ENCODE measurements at regions not wholly inside any gene's neighbourhood (a gene's known extent, or its start where the extent isn't known, plus 50 kb on each side); places are given as distances from the start of the nearest gene placed in this dataset.

DNA sequence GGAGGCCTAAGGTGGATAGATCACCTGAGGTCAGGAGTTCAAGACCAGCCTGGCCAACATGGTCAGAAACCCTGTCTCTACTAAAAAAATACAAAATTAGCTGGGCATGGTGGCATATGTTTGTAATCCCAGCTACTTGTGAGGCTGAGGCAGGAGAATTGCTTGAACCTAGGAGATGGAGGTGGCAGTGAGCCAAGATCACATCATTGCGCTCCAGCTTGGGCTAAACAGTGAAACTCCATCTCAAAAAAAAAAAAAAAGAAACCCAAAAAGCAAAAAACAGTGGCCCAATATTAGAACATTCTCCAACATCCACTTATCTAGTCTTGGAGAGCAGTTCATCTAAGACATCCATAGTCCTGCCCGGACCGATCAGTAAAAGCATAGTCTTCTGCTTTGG lies 260.4 kb downstream of the MREG start:
- TF ChIP-seq, protein P1, sequence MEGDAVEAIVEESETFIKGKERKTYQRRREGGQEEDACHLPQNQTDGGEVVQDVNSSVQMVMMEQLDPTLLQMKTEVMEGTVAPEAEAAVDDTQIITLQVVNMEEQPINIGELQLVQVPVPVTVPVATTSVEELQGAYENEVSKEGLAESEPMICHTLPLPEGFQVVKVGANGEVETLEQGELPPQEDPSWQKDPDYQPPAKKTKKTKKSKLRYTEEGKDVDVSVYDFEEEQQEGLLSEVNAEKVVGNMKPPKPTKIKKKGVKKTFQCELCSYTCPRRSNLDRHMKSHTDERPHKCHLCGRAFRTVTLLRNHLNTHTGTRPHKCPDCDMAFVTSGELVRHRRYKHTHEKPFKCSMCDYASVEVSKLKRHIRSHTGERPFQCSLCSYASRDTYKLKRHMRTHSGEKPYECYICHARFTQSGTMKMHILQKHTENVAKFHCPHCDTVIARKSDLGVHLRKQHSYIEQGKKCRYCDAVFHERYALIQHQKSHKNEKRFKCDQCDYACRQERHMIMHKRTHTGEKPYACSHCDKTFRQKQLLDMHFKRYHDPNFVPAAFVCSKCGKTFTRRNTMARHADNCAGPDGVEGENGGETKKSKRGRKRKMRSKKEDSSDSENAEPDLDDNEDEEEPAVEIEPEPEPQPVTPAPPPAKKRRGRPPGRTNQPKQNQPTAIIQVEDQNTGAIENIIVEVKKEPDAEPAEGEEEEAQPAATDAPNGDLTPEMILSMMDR (IDR thresholded peaks at IDR 0.05 in 2 of 3, conservative IDR thresholded peaks at IDR 0.05 in 1 of 3; ENCODE audit: control insufficient read depth in 2 of 3, extremely low read depth in 1 of 3, insufficient read depth in 1 of 3, low read depth in 3 of 3, low read length in 3 of 3), result no peak
- TF ChIP-seq TCF7 (IDR thresholded peaks at IDR 0.05; ENCODE audit: borderline replicate concordance) (no peak), HDAC2 (IDR thresholded peaks at IDR 0.05) (no peak), MEF2A (IDR thresholded peaks at IDR 0.05; ENCODE audit: insufficient read depth, low read depth, low read length) (no peak), SIX5 (IDR thresholded peaks at IDR 0.05; ENCODE audit: low read depth, low read length, severe bottlenecking) (no peak)
